NB4 (cell line): ENCODE measurements at regions not wholly inside any gene's neighbourhood (a gene's known extent, or its start where the extent isn't known, plus 50 kb on each side); places are given as distances from the start of the nearest gene placed in this dataset.

Experiments
- MAX ChIP-seq: IDR thresholded peaks from 2 replicates; pipeline ENCODE4 v1.6.1; 2011; ENCODE audit warnings: low read depth, low read length
- MYC ChIP-seq: IDR thresholded peaks from 2 replicates; pipeline ENCODE4 v1.6.1; 2011; ENCODE audit warnings: low read depth, low read length
- POLR2A ChIP-seq: IDR thresholded peaks from 2 replicates; pipeline ENCODE4 v1.6.1; 2011; ENCODE audit warnings: mild to moderate bottlenecking; ENCODE audit not compliant: insufficient read length; ENCODE audit errors: extremely low read depth
- TF ChIP-seq, protein P1 (sequence below): IDR thresholded peaks from one replicate; pipeline ENCODE4 v1.5.1; 2012; ENCODE audit warnings: low read depth, low read length

- TF ChIP-seq, protein P1, sequence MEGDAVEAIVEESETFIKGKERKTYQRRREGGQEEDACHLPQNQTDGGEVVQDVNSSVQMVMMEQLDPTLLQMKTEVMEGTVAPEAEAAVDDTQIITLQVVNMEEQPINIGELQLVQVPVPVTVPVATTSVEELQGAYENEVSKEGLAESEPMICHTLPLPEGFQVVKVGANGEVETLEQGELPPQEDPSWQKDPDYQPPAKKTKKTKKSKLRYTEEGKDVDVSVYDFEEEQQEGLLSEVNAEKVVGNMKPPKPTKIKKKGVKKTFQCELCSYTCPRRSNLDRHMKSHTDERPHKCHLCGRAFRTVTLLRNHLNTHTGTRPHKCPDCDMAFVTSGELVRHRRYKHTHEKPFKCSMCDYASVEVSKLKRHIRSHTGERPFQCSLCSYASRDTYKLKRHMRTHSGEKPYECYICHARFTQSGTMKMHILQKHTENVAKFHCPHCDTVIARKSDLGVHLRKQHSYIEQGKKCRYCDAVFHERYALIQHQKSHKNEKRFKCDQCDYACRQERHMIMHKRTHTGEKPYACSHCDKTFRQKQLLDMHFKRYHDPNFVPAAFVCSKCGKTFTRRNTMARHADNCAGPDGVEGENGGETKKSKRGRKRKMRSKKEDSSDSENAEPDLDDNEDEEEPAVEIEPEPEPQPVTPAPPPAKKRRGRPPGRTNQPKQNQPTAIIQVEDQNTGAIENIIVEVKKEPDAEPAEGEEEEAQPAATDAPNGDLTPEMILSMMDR, result no peak
- TF ChIP-seq POLR2A (no peak), MAX (no peak), MYC (no peak)
Observed at GRCh38 chr1:209187589-209187988, 395.9 kb upstream of the CAMK1G start.
